ENCODE measurements at regions not wholly inside any gene's neighbourhood (a gene's known extent, or its start where the extent isn't known, plus 50 kb on each side); places are given as distances from the start of the nearest gene placed in this dataset.

GRCh38 chr3:148439254-148439822, 258.4 kb upstream of the AGTR1 start:
- TF ChIP-seq CTCF (IDR thresholded peaks at IDR 0.05): no peak

DNA sequence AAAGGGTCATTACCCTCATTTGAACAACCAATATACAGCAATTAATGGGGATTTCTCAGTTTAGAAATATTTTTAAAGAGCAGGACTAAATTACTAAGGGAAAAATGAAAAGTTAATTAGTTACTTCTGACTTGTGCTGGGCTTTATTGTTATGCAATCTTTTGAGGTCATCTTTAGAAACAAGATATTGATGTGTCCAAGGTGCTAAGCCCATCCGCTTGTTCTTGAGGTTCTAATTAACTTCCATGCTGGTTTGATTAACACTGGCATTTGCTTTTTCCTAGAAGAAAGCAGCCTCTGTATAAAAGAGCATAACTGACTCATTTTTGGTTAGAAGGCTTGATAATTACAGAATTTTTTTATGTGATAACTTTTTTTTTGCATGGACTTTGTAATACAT, 256.5 kb upstream of the AGTR1 start:
- TF ChIP-seq CTCF (IDR thresholded peaks at IDR 0.05): no peak

GRCh38 chr3:148450819-148451218, 246.9 kb upstream of the AGTR1 start:
- TF ChIP-seq CTCF (IDR thresholded peaks at IDR 0.05): no peak

DNA sequence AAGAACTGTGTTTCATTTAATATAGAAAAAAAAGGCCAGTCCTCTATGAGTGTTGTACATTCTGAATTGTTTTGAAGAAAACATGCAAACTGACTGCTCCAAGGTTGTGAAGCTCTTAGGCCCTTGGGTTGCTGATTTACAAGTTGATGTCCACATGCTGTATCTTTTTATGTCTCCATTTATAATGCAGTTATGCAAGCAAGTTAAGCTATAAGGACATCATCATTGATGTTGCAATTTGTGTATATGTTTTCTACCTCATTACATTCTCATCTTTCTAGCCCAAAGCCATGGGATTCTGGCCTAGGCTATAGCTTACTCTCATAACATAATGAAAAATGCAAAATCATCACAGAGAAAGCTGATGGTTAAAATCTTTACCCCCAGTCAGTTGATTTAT, 245.7 kb upstream of the AGTR1 start:
- no peak for TF ChIP-seq CTCF (IDR thresholded peaks at IDR 0.05)

- no peak for TF ChIP-seq CTCF (IDR thresholded peaks at IDR 0.05)
Measured at GRCh38 chr3:148453781-148454191, 243.9 kb upstream of the AGTR1 start.

DNA sequence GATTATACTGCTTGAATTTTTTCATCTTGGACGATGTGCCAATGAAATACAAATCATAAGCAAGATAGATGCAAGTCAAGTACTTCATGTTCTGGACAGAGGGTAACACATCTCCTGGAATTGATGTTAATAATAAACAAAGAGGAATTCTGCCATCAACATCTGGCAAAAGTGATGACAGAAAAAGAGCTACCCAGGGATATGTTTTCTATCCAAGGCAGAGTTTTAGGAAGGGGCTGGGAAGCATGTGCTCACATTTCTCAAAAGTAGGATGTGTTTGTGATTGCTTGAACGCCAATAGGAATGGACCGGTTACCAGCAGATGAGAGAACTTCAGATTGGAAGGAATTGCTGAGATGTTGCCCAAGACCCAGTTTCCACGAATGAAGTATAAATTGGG, 242.6 kb upstream of the AGTR1 start:
- TF ChIP-seq CTCF (IDR thresholded peaks at IDR 0.05): no peak

DNA sequence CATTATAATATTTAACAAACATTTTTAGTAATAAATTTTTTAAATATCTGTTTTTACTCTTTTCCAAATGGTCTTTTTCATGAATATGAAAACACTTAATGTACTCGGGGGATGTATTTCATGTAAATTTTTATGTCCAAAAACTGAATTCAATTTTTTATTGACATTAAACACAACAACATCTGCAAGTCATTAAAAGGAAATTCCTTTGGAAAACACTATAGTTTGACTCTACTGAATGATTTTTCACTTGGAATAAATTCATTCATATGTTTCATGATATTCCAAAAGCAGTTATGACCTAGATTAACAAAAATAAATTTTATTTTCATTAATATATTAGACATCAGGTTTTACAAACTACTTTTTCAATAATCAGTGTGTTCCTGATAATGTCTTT, 239.8 kb upstream of the AGTR1 start:
- TF ChIP-seq CTCF (IDR thresholded peaks at IDR 0.05): no peak

DNA sequence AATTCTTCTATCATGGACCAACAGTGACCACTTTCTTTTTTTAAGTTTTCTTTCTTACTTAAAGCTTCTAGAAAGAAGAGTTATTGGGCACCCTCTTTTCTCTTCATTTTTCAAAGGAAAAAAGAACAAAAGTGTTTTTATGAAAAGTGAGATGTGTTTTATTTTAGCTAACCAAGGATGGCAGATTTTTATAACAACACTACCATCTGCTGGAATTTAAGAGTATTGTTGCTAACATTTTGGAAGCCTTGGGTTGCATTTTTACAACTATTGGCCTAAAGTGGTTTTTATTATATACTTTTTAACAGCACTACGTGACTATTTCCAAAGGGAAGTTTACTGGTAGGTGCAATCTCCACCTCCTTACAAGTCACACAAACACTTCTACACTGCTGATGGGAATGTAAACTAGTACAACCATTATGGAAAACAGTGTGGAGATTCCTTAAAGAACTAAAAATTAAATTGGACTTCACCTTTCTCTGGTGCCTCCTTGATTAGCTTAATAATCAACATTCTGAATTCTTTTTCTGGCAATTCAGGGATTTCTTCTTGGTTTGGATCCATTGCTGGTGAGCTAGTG, 237.7 kb upstream of the AGTR1 start:
- TF ChIP-seq CTCF (IDR thresholded peaks at IDR 0.05): peak; percentile 60
